BE2C (cell line): ENCODE measurements at regions not wholly inside any gene's neighbourhood (a gene's known extent, or its start where the extent isn't known, plus 50 kb on each side); places are given as distances from the start of the nearest gene placed in this dataset.

Experiments used
- DNase-seq: peaks from one replicate; pipeline ENCODE4 v3.0.0-alpha.2; 2020
- H3K27me3 ChIP-seq: fragments of 250-450 bp; sonication (Bioruptor Pico); 2 replicates; pipeline ENCODE4 v1.5.1; 2020; ENCODE audit warnings: mild to moderate bottlenecking
- H3K36me3 ChIP-seq: fragments of 250-450 bp; sonication (Bioruptor Pico); 2 replicates; pipeline ENCODE4 v1.5.1; 2020; ENCODE audit warnings: mild to moderate bottlenecking
- H3K4me1 ChIP-seq: fragments of 250-450 bp; sonication (Bioruptor Pico); 2 replicates; pipeline ENCODE4 v1.5.1; 2020
- H3K4me3 ChIP-seq: 2 replicates; pipeline ENCODE4 v1.5.1; 2011; ENCODE audit warnings: low read depth, low read length
- H3K9me3 ChIP-seq: fragments of 250-450 bp; sonication (Bioruptor Pico); 2 replicates; pipeline ENCODE4 v1.5.1; 2020
- TF ChIP-seq, protein P1 (sequence below): IDR thresholded peaks from 2 replicates; pipeline ENCODE4 v1.5.1; 2012; ENCODE audit warnings: mild to moderate bottlenecking, low read depth, low read length

DNA sequence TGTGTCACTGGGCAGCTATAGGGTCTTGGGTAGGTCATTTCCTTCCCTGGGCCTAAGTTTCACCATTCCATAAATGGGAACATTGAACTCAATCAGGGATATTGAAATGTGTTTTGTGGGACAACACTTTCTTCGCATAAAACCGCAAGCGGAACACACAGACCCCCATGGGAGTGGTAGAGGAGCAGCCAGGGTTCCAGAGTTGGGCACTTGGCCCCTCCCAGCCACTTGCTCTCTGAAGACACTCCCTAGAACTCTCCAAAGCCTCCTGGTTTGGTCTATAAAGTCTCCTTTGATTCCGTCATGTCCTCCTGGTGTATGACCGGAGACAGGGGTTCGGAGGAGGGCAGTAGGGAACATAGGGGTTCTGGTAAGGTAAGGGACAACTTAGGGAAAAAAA, 271.7 kb downstream of the UACA start:
- H3K9me3 ChIP-seq: no peaks in the 10 kb centered on the region
- no peaks in the 10 kb centered on the region for H3K36me3 ChIP-seq
- TF ChIP-seq, protein P1, sequence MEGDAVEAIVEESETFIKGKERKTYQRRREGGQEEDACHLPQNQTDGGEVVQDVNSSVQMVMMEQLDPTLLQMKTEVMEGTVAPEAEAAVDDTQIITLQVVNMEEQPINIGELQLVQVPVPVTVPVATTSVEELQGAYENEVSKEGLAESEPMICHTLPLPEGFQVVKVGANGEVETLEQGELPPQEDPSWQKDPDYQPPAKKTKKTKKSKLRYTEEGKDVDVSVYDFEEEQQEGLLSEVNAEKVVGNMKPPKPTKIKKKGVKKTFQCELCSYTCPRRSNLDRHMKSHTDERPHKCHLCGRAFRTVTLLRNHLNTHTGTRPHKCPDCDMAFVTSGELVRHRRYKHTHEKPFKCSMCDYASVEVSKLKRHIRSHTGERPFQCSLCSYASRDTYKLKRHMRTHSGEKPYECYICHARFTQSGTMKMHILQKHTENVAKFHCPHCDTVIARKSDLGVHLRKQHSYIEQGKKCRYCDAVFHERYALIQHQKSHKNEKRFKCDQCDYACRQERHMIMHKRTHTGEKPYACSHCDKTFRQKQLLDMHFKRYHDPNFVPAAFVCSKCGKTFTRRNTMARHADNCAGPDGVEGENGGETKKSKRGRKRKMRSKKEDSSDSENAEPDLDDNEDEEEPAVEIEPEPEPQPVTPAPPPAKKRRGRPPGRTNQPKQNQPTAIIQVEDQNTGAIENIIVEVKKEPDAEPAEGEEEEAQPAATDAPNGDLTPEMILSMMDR: no peak
- no peak overlapping the region for H3K4me3 ChIP-seq
- H3K27me3 ChIP-seq: no peaks in the 10 kb centered on the region
- no peak for DNase-seq
- peaks cover 16% of the 10 kb centered on the region for H3K4me1 ChIP-seq

DNA sequence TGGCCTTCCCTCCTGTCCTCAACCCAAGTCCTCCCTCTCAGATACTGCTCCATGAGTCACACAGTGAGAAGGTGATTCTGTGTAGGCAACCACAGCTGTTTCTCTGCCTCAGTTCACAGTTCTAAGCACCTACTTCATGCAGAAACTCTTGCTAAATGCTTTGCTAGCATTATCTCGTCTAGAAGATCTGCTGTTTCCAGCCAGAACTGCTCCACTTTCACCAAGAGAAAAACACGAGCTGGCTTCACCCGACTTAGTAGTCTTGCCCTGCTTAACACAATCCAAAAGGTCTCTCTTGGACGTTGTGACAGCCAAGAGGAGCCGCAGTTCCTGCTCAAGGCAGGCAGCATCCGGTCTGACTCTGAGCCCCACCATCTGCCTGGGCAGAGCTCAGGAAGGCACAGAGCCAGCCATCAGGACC, 272.1 kb downstream of the UACA start:
- Histone ChIP-seq H3K27me3 (no peaks in the 10 kb centered on the region), H3K36me3 (no peaks in the 10 kb centered on the region), H3K4me3 (no peak overlapping the region), H3K4me1 (peaks cover 16% of the 10 kb centered on the region), H3K9me3 (no peaks in the 10 kb centered on the region)
- no peak for DNase-seq
- TF ChIP-seq, protein P1: no peak

DNA sequence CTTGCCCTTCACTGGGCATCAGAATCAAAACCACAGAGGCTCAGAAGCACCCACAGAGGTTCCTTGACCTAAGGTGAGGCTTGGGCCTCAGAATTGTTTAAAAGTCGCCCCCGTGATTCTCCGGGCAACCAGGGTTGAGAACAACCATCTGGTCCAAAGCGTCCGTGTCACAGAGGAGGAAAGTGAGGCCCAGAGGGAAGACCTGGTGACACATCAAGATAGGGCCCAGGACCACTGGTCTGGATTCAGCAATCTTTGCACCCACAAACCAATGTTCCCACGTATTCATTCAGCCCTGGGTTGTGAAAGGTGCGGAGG, 272.6 kb downstream of the UACA start:
- Histone ChIP-seq H3K9me3 (no peaks in the 10 kb centered on the region), H3K36me3 (no peaks in the 10 kb centered on the region), H3K4me1 (peaks cover 16% of the 10 kb centered on the region), H3K27me3 (no peaks in the 10 kb centered on the region), H3K4me3 (no peak overlapping the region)
- TF ChIP-seq, protein P1: no peak
- no peak for DNase-seq

DNA sequence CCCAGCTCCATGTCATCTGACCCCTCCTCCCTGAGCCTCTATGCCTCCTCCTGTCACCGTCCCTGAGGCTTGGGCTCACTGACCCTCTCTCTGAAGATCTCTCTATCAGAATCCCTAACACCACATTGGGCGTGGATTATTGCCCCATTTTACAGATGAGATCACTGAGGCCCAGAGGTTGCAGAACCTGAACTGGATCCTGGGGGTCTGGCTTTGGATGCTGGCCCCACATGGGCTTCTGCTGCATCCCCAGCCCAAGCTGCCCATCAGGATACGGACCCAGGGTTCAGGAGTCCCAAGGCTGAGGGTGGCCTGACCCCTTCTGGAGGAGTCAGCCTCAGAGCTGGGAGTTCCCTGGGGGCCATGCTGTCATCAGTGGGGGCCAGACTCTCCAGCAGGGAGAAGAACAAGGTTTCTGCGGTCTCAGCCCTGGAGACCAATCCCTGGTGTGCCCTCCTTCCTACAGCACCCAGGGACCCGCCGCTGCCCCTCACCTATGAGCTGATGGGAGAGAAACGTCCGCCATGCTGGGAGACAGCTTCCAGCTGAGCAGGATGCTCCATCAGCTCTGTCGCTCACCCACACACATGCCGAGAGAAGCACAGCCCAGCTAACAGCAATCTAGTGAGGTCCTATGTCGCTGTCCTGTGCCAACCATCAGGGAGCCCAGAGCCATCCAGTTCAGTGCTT, 273.1 kb downstream of the UACA start:
- H3K4me3 ChIP-seq: no peak overlapping the region
- TF ChIP-seq, protein P1: no peak
- no peaks in the 10 kb centered on the region for H3K27me3 ChIP-seq
- no peaks in the 10 kb centered on the region for H3K9me3 ChIP-seq
- no peak for DNase-seq
- no peaks in the 10 kb centered on the region for H3K36me3 ChIP-seq
- peaks cover 16% of the 10 kb centered on the region for H3K4me1 ChIP-seq

DNA sequence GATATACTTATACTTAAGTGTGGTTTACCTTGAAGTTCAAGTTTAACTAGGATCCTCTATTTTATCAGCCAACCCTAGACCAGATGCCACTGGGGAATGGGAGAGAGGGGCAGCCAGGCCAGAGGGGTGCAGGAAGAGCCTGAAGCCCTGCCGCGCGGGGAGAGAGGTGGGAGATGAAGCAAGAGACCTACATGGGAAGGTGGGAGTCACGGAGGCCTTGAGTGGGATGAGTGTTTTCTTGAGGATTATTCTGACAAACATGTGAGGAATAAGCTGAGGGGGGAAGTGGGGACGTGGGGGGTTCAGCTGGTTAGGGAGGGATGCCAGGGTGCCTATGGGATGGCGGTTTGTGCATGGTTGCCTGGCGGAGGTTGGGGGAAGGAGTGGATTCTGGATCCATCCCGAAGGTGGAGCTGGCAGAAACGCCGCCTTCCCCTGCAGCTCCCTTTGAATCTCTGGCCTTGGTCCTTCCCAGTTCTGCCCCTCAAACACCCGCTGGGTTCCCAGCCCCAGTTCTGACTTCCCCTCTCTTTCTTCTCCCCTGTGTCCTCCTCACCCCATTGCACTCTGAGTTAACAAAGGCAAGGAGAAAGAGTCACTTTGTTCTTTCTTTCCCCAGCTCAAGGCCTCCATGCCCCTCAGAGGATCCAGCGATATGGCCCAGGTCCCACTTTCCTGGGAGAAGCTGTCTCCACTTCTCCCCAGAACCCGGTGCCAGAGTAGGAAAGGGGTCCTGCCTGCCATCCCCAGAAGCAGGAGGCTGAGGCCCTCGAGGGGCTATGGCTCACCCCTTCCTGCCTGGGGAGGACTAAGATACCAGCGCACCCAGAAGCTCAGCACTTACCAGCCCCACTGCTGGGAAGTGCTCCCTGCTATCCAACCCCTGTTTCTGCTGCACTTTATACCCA, 274.2 kb downstream of the UACA start:
- no peak for DNase-seq
- no peaks in the 10 kb centered on the region for H3K27me3 ChIP-seq
- H3K4me1 ChIP-seq: peaks cover 6% of the 10 kb centered on the region
- no peaks in the 10 kb centered on the region for H3K9me3 ChIP-seq
- H3K36me3 ChIP-seq: no peaks in the 10 kb centered on the region
- TF ChIP-seq, protein P1: no peak
- H3K4me3 ChIP-seq: no peak overlapping the region
